HepG2 (cell line): ENCODE measurements at regions not wholly inside any gene's neighbourhood (a gene's known extent, or its start where the extent isn't known, plus 50 kb on each side); places are given as distances from the start of the nearest gene placed in this dataset.

Experiments
- ARID2 ChIP-seq: sonication (generic); formaldehyde crosslinking; IDR thresholded peaks from 2 replicates; pipeline ENCODE4 v1.8.1; 2022; ENCODE audit warnings: mild to moderate bottlenecking, missing genetic modification reagents, borderline replicate concordance
- ATF1 ChIP-seq: IDR thresholded peaks from 2 replicates; pipeline ENCODE4 v1.6.1; 2016; ENCODE audit warnings: mild to moderate bottlenecking, control low read depth
- GATAD1 ChIP-seq: IDR thresholded peaks from 2 replicates; pipeline ENCODE4 v1.6.1; 2016; ENCODE audit warnings: missing genetic modification reagents, missing compliant biosample characterization
- HDAC2 ChIP-seq: sonication (generic); formaldehyde crosslinking; IDR thresholded peaks from 2 replicates; pipeline ENCODE4 v1.4.0; 2020; ENCODE audit warnings: missing genetic modification reagents
- MBD4 ChIP-seq: IDR thresholded peaks from 2 replicates; pipeline ENCODE4 v1.6.1; 2012; ENCODE audit warnings: low read length, inconsistent platforms, borderline replicate concordance
- NFRKB ChIP-seq: fragments of 450-650 bp; IDR thresholded peaks from 2 replicates; pipeline ENCODE4 v1.6.1; 2017
- PRDM10 ChIP-seq: sonication (generic); formaldehyde crosslinking; IDR thresholded peaks from 2 replicates; pipeline ENCODE4 v1.4.0; 2020; ENCODE audit warnings: low read depth, missing genetic modification reagents
- TMF1 ChIP-seq: sonication (generic); formaldehyde crosslinking; IDR thresholded peaks from 2 replicates; pipeline ENCODE4 v1.8.1; 2022; ENCODE audit warnings: low read depth, missing genetic modification reagents
- ZBTB33 ChIP-seq: sonication (generic); formaldehyde crosslinking; IDR thresholded peaks from 2 replicates; pipeline ENCODE4 v1.4.0; 2020; ENCODE audit warnings: missing genetic modification reagents
- ZFAT ChIP-seq: sonication (generic); formaldehyde crosslinking; conservative IDR thresholded peaks from 2 replicates; pipeline ENCODE4 v1.8.1; 2023; ENCODE audit warnings: missing genetic modification reagents, inconsistent platforms
- ZNF136 ChIP-seq: sonication (generic); formaldehyde crosslinking; IDR thresholded peaks from 2 replicates; pipeline ENCODE4 v1.8.1; 2022; ENCODE audit warnings: low read depth, mild to moderate bottlenecking, moderate library complexity, missing genetic modification reagents
- ZNF234 ChIP-seq: sonication (generic); formaldehyde crosslinking; conservative IDR thresholded peaks from 2 replicates; pipeline ENCODE4 v1.5.1; 2020; ENCODE audit warnings: mild to moderate bottlenecking, missing genetic modification reagents
- ZNF274 ChIP-seq: sonication (generic); formaldehyde crosslinking; IDR thresholded peaks from 2 replicates; pipeline ENCODE4 v1.5.1; 2020; ENCODE audit warnings: mild to moderate bottlenecking, missing genetic modification reagents
- ZNF33B ChIP-seq: sonication (generic); formaldehyde crosslinking; IDR thresholded peaks from 2 replicates; pipeline ENCODE4 v1.5.1; 2020; ENCODE audit warnings: mild to moderate bottlenecking, missing genetic modification reagents
- ZNF589 ChIP-seq: sonication (generic); formaldehyde crosslinking; conservative IDR thresholded peaks from 2 replicates; pipeline ENCODE4 v1.8.0; 2022; ENCODE audit warnings: mild to moderate bottlenecking, moderate library complexity, missing genetic modification reagents
- ZNF747 ChIP-seq: sonication (generic); formaldehyde crosslinking; IDR thresholded peaks from 2 replicates; pipeline ENCODE4 v1.8.1; 2023; ENCODE audit warnings: missing genetic modification reagents, mild to moderate bottlenecking, borderline replicate concordance
- ZNF768 ChIP-seq: sonication (generic); formaldehyde crosslinking; IDR thresholded peaks from 2 replicates; pipeline ENCODE4 v1.4.0; 2020; ENCODE audit warnings: missing genetic modification reagents
- TF ChIP-seq, protein P1 (sequence below): sonication (generic); formaldehyde crosslinking; IDR thresholded peaks from 2 replicates; pipeline ENCODE4 v1.9.0; 2021; ENCODE audit warnings: missing genetic modification reagents, borderline replicate concordance
- TF ChIP-seq, protein P2 (sequence below): sonication (generic); formaldehyde crosslinking; IDR thresholded peaks from 2 replicates; pipeline ENCODE4 v1.9.0; 2021; ENCODE audit warnings: missing genetic modification reagents, borderline replicate concordance

GRCh38 chr16:54628796-54629625 is 301.7 kb upstream of the IRX5 start (continued):
- TF ChIP-seq, protein P1, sequence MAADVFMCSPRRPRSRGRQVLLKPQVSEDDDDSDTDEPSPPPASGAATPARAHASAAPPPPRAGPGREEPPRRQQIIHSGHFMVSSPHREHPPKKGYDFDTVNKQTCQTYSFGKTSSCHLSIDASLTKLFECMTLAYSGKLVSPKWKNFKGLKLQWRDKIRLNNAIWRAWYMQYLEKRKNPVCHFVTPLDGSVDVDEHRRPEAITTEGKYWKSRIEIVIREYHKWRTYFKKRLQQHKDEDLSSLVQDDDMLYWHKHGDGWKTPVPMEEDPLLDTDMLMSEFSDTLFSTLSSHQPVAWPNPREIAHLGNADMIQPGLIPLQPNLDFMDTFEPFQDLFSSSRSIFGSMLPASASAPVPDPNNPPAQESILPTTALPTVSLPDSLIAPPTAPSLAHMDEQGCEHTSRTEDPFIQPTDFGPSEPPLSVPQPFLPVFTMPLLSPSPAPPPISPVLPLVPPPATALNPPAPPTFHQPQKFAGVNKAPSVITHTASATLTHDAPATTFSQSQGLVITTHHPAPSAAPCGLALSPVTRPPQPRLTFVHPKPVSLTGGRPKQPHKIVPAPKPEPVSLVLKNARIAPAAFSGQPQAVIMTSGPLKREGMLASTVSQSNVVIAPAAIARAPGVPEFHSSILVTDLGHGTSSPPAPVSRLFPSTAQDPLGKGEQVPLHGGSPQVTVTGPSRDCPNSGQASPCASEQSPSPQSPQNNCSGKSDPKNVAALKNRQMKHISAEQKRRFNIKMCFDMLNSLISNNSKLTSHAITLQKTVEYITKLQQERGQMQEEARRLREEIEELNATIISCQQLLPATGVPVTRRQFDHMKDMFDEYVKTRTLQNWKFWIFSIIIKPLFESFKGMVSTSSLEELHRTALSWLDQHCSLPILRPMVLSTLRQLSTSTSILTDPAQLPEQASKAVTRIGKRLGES (CRISPR knock-in tag): peak; percentile 83
- no peak for TF ChIP-seq ZFAT (CRISPR knock-in tag)
- TF ChIP-seq ZNF33B (CRISPR knock-in tag): peak; percentile 49; the same call in 1 of the 2 replicates
- no peak for TF ChIP-seq PRDM10
- no peak for TF ChIP-seq ZNF747 (CRISPR knock-in tag)
- TF ChIP-seq HDAC2: peak; percentile 99
- TF ChIP-seq TMF1 (CRISPR knock-in tag): no peak; the same call in 1 of the 2 replicates
- 0 out of 2 replicates have a peak, but pooled peaks have one; percentile 32 for TF ChIP-seq ZNF589 (CRISPR knock-in tag)
- no peak for TF ChIP-seq GATAD1 (CRISPR knock-in tag)
- no peak for TF ChIP-seq ZNF136 (CRISPR knock-in tag)
- peak; percentile 91 for TF ChIP-seq MBD4
- TF ChIP-seq ZNF234 (CRISPR knock-in tag): no peak
- no peak for TF ChIP-seq ZNF768 (CRISPR knock-in tag)
- TF ChIP-seq ATF1 (CRISPR knock-in tag): peak; percentile 56; the same call in 1 of the 2 replicates
- TF ChIP-seq ZNF274 (CRISPR knock-in tag): no peak
- TF ChIP-seq ZBTB33 (CRISPR knock-in tag): peak; percentile 59; the same call in 1 of the 2 replicates
- peak; percentile 79; the same call in 1 of the 2 replicates for TF ChIP-seq ARID2 (CRISPR knock-in tag)
- TF ChIP-seq NFRKB: no peak
- TF ChIP-seq, protein P2, sequence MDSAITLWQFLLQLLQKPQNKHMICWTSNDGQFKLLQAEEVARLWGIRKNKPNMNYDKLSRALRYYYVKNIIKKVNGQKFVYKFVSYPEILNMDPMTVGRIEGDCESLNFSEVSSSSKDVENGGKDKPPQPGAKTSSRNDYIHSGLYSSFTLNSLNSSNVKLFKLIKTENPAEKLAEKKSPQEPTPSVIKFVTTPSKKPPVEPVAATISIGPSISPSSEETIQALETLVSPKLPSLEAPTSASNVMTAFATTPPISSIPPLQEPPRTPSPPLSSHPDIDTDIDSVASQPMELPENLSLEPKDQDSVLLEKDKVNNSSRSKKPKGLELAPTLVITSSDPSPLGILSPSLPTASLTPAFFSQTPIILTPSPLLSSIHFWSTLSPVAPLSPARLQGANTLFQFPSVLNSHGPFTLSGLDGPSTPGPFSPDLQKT (CRISPR knock-in tag): no peak
